GM18505 (cell line): ENCODE measurements at regions not wholly inside any gene's neighbourhood (a gene's known extent, or its start where the extent isn't known, plus 50 kb on each side); places are given as distances from the start of the nearest gene placed in this dataset.
"Not testable (repeated sequence)": the region's sequence is repeated elsewhere in the genome, so short reads cannot be mapped to it uniquely, and the experiment has no call there.

ENCODE experiments used
- ATAC-seq: cut with Tn5 transposase; IDR thresholded peaks from one replicate; pipeline ENCODE4 v1.9.1; 2021; ENCODE audit not compliant: unreplicated experiment

DNA sequence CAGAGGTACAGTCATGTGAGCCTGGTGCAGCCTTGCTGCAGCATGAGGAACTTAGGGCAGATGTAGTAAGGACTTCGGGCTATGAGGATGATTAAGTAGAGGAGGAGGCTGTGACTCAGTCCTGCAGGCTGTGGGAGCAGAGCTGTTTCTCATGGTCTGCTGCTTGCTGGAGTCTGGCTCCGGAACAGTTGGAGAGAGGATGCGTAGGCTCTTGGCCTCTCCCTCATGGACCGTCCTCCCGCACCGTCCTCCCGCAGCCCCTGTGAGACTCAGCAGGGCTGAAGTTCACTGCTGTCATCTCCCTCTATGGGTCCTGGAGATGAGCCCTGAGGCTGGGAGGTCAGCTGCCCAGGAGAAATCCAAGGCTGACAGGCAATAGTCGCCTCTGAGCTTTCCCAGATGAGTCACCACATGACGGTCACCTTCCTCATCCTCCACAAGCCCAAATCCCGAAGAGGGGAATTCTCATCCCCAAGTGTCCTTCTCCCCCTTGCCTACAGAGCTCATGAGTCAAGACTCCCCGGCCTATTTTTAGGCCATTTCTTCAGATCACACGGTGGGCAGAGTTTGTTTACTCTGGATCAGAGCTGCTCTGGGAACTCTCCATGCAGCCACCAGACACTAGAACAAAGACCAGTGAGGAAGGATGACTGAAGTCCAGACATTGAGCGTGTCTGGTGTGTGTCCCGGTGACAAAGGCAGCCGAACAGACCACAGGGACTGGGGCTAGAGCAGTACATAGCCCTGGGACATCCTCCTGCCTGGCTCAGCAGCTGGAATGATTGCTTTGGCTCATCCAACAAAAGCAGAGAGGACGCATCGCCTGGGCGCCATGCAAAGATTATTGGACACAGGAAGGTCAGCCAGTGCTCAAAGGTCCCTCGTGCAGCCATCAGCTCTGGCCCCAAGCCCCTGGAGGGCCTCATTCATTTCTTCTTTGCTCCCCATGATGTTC is 134.5 kb downstream of the NPIPB11 start:
- not testable (repeated sequence) for ATAC-seq

GRCh38 chr16:29270923-29271322 is 135.6 kb downstream of the NPIPB11 start:
- ATAC-seq, result not testable (repeated sequence)

- ATAC-seq, result not testable (repeated sequence)
Observed at GRCh38 chr16:29270033-29270432, 136.5 kb downstream of the NPIPB11 start.

DNA sequence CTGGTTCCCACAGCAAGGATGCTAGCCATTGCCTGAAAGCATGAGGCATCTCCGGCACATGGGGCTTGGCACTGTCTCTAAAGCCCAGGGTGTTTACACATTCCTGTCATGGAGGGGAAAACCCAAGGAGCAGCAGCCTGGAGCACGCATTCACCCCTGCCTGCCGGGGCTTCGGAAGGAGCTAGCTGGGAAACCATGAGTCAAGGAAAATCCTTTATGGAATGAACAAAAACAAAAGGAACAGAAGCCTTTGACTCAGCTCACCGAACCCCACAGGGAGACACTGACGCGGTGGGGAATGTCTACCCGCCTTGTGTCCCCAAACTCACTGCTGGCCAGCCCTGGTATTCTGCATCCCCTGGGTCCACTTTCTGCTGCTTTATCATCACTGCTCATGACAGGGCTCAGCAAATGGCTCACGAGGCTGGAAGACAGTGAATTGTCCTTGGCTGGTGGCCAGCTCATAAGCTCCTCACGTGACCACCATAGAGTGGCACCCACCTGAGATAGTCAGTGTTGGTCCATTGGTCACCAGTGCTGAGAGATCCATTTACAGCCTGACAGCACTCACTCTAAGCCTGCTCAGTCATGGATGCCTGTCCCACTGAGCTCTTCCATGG is 137.2 kb downstream of the NPIPB11 start:
- ATAC-seq, result not testable (repeated sequence)

GRCh38 chr16:29268785-29269191 is 137.7 kb downstream of the NPIPB11 start:
- not testable (repeated sequence) for ATAC-seq

- not testable (repeated sequence) for ATAC-seq
Observed at GRCh38 chr16:29268348-29268747, 138.2 kb downstream of the NPIPB11 start.

DNA sequence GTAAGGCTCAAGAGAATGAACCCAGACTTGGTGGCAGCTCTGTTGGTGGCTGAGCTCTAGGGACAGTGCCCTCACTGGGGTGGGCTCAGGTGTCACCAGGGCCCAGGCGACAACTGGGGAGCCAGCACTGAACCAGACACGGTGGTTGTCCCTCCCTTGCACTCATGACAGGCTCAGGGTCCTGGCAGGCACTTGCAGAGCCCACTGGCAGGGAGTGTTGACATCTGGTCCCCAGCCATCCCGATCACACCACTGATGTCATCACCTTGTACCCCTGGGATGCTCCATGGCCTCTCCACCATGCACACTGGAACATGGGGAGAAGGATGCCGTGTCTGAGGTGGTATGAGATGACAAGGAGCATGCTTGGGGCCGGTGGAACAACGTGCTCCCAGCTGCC is 138.6 kb downstream of the NPIPB11 start:
- ATAC-seq, result not testable (repeated sequence)

GRCh38 chr16:29267055-29267619 is 139.4 kb downstream of the NPIPB11 start:
- ATAC-seq, result not testable (repeated sequence)

DNA sequence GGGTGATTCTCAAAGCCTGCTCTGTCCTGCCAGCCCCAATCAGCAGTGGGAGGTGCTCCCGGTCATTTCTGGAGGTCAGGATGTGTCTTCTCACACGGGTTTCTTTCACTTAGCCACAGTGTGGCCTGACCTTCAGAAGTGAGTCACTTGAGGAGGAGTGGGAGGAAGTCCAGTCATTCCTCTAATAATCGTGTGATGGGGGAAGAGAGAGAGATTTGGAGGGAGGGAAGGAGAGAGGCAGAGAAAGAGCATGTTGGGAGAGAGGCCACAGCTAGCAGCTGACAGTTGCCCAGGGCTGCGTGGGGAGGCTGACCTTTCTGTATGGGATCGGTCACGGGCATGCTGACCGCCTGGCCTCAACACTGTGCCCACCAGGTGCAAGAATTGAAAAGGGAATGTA is 139.9 kb downstream of the NPIPB11 start:
- ATAC-seq, result not testable (repeated sequence)

DNA sequence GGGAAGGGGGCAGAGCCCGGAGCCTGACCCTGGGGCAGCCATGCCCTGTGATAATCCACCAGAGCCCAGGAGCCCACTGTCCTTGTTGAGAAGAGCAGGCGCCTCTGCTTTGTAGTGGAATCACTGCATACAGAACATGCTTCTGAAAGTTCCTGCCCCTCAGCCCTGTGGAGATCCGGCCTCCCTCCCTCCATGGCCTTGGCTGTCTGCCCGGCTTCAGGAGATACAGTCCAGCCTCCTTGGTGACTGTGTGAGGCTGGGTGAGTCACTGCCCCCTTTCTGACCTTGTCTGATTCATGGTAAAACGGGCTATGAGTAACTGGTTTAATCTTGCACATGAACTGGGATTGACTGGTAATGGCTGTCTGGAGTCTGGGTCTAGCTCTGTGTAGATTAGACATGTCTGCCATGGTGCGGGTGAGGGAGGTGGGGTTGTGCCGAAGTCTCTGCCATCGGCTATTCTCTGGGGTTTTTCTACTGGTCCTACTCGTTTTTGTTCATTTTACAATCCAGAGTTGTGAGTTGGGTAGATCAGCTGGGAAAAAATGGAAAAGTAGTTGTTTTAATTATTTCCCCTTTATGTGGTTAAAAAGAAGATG is 141.2 kb downstream of the NPIPB11 start:
- not testable (repeated sequence) for ATAC-seq

DNA sequence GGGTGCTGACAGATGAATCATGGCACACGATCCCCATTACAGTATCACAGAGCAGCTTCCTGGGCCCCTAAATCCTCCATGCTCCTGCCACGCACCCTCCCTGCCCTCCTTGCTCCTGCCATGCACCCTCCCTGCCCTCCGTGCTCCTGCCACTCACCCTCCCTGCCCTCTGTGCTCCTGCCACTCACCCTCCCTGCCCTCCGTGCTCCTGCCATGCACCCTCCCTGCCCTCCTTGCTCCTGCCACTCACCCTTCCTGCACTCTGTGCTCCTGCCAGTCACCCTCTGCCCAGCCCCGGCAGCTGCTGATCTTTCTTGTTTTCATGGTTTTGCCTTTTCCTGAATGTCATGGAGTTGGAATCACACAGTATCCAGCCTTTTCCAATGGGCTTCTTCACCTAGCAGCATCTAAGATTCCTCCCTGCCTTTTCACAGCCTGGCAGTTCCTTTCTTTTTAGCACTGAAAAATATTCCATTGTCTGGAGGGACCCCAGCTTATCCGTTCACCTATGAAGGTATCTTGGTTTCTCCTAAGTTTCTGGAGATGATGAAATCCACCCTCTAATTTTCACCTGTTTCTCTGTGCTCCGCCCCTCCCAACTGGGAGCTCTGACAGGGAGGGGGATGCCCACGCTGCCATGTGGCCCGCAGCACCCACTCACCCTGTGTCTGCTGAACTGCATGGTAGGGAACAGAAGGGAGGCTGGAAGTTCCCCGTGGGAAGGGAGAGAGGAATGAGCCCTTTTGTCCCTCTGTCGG is 142.3 kb downstream of the NPIPB11 start:
- not testable (repeated sequence) for ATAC-seq

GRCh38 chr16:29262725-29263124 is 143.8 kb downstream of the NPIPB11 start:
- not testable (repeated sequence) for ATAC-seq

- ATAC-seq, result not testable (repeated sequence)
Observed at GRCh38 chr16:29261427-29262248, 144.9 kb downstream of the NPIPB11 start.

GRCh38 chr16:29260683-29261426 is 145.7 kb downstream of the NPIPB11 start:
- ATAC-seq, result not testable (repeated sequence)

DNA sequence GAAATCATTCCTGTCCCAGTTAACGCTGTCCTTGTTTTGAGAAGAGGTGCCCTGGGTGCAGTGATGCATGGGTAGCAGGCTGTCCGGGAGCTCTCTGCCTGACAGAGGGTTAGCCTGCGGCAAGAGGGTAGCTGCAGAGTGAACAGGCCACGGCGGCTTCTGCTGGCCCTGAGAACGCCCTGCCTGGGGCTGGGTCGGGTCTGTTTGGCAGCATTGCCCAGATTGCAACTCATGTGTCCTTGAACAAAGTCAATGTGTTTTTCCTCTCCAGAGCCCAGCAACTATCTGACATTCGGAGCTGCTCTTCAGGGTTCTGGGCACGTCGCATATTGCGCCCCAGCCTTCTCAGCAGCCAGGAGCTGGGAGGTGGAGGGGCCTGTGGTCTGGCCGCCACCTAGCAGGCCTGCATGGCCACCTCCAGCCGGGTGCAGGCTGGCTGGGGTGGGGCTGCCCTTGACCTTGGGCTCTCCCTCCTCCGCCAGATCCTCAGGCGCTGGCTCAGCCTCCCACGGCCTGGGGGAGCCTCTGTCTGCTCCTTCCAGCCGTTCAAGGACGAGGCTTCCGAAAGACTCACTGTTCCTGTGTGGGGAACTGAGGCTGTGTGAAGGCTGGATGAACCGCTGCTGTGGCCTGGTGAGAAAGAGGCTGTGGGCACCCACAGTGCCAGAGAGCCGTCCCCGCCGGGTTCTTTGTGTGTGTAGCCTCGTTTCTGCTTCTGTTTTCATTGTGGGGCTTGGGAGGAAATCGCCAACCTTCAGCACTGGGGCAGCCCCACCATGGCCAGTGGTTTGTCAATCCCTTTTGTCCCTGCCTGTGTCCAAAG is 146.7 kb downstream of the NPIPB11 start:
- not testable (repeated sequence) for ATAC-seq

DNA sequence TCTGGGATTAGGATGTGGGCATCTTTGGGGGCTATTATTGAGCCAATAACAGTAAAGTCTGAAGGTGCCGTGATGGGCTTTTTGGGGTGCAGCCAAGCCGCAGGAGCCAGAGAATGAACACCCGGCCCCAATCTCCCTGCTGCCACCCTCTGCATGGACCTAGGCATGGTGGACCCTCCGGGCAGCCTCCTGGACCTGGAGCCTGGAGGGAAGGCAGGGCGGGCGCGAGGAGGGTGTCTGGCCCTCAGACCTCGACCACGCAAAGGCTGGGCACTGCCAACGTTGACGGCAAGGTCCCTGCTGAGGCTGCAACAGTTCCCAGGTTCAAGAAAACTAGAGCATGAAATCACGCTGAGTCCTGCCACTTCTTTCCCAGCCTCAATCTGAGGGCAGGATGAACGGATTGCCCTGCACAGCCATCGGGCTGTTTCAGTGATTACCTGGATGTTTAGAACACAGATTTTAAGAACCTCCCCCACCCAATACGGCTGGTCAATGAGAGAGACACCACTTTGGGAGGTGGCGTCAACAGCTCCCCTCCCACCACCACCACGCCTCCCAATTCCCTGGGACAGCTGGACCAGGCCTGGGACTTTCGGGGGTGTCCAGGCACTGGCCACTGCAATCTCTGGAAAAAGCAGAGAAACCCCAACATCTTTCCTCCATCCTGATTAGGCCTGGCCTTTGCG is 147.4 kb downstream of the NPIPB11 start:
- not testable (repeated sequence) for ATAC-seq
